HS-27A (cell line): ENCODE measurements at regions not wholly inside any gene's neighbourhood (a gene's known extent, or its start where the extent isn't known, plus 50 kb on each side); places are given as distances from the start of the nearest gene placed in this dataset.

Experiments
- DNase-seq: peaks from one replicate; pipeline ENCODE4 v3.0.0-alpha.2; 2012; ENCODE audit warnings: low read depth, missing footprints

- no peak for DNase-seq
Measured at GRCh38 chr1:187236676-187237075, 407.9 kb downstream of the PLA2G4A start.

GRCh38 chr1:187237542-187237941, 408.8 kb downstream of the PLA2G4A start:
- DNase-seq, result peak; percentile 24

DNA sequence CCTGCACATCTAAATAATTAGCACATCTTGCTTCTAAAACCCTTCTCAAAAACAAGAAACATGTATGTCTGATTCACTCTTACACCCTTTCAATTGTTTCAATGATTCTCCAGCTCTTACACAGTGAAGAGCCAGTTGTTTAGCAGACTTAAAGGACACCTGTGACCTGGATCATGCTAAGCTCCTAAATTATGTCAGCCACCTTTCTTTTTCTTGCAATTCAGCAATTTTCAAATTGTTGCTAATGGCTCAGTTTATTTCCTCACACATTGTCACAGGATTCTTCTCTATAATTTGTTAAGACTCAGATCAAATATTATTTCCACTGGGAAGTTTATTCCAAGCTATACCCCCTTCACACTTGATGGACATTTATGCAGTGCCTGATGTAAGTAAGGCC, 413.2 kb downstream of the PLA2G4A start:
- no peak for DNase-seq

GRCh38 chr1:187244623-187245022, 415.9 kb downstream of the PLA2G4A start:
- no peak for DNase-seq

GRCh38 chr1:187245201-187245600, 416.5 kb downstream of the PLA2G4A start:
- no peak for DNase-seq

GRCh38 chr1:187249196-187249595, 420.4 kb downstream of the PLA2G4A start:
- DNase-seq, result no peak

GRCh38 chr1:187252923-187253322, 424.2 kb downstream of the PLA2G4A start:
- no peak for DNase-seq

DNA sequence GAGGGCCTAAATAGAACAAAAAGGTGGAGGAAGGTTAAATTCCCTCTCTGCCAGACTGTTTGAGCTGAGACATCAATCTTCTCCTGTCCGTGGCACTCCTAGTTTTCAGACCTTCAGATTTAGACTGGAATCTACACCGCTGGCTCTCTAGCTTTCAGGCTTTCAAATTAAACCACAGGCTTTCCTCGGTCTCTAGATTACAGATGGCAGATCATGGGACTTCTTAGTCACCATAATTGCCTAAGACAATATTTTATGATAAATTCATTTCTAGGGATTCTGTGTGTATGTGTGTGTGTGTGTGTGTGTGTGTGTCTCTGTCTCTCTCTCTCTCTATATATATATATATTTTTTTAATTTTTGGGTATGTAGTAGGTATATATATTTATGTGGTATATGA, 428.7 kb downstream of the PLA2G4A start:
- DNase-seq, result no peak

GRCh38 chr1:187261637-187262036, 432.9 kb downstream of the PLA2G4A start:
- no peak for DNase-seq

GRCh38 chr1:187262731-187263130, 434.0 kb downstream of the PLA2G4A start:
- DNase-seq, result no peak

DNA sequence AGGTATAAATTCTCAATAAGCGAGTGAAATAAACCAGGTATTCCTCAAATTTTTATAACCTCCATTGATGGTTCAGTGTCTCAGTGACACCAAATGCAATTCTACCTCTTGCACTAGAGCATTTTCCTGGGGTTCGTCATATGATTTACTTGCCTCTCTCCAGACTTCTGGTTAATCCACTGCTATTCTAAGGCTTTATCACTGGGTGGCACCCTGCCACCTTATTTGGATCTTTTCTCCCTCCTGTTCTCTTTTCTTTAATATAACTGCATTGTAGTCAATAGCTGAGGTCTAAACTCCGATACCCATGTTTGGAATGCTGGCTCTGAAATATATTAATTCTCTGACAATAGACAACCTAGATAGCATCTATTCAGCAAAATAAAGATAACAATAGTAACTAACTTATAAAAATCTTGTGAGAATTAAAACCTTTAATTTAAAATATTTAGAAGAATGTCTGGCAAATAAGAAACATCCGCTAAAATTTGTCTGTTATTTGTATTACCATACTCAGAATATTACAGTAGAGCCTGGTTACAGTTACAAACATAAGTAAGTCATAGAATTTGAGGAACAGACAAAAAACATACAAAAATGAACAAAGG, 436.4 kb downstream of the PLA2G4A start:
- DNase-seq, result peak; percentile 17

- DNase-seq, result no peak
Measured at GRCh38 chr1:187266051-187266450, 437.3 kb downstream of the PLA2G4A start.

- peak; percentile 8 for DNase-seq
Measured at GRCh38 chr1:187267827-187268226, 439.1 kb downstream of the PLA2G4A start.

DNA sequence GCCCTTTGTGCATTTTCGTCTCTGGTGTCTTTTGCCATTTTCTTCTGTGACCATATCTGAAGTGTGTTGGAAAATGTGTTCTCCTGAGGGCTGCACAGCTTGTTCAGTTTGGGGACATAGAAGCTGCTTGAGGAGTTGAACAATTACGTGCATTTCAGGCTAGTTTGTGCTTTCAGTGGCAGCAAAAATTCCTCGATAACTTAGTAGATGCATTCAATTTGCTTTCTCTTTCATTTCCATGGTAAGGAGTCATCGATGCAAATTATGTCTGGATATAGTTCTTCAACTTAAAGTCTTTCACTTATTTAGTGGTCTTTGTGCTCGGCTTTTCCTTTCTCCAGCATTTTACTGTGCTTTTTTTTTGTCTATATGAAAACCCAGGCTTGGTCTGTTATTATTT, 441.5 kb downstream of the PLA2G4A start:
- DNase-seq, result no peak

DNA sequence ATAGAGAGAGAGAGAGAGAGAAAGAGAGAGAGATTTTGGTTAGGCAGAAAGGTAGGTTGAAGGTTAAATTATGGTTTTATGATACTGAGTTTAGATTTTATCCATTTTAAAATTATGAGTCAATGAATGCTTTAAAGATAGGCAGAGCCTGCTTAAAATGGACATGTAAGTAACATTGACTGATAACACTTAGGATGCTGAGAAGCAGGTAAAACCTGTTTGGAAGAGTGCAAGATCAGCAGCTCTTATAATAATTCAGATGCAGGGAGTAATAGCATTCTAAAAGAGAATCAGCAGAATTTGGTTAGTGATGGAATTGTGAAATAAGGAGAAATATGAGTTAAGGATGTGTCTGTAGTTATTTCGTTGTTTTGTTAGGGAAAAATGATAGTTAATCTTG, 446.6 kb downstream of the PLA2G4A start:
- no peak for DNase-seq

- no peak for DNase-seq
Measured at GRCh38 chr1:187275985-187276575, 447.3 kb downstream of the PLA2G4A start.

DNA sequence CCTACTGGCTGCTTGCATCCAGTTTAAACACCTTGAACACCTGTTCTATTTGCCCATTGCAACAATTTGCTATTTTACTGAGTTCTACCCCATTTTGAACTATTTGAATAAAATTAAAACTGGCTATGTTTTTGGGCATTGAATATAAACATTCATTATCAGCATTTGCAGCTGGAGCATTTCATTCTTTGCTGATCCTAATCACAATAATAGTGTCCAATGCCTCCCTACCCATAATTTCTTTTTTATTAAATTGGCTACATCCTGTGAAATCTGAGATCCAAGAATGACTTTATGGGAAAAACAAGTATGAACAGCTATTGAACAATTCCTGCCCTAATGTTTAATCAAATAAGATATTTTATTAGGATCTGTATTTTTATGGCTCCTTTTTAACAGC, 447.9 kb downstream of the PLA2G4A start:
- DNase-seq, result no peak

GRCh38 chr1:187280031-187280430, 451.3 kb downstream of the PLA2G4A start:
- DNase-seq, result no peak

- DNase-seq, result no peak
Measured at GRCh38 chr1:187281085-187281484, 452.3 kb downstream of the PLA2G4A start.

DNA sequence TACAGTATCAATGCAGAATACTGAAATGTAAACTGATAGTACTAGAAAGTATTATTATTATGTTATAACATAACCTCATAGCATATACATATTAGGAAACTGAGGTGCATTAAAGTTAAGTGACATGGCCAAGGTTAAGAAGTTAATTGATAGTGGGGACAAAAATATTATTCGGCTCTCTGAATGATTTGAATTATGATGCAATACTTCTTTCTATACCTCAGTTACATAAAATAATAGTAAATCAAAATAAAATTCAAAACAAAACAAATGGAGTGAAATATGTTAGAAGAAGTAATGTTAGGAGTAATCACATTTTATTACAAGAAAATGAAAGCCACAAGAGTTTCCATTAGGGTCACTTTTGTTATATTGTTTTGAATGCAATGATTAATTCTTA, 455.2 kb downstream of the PLA2G4A start:
- no peak for DNase-seq

GRCh38 chr1:187294421-187295201, 465.9 kb downstream of the PLA2G4A start:
- DNase-seq, result no peak

DNA sequence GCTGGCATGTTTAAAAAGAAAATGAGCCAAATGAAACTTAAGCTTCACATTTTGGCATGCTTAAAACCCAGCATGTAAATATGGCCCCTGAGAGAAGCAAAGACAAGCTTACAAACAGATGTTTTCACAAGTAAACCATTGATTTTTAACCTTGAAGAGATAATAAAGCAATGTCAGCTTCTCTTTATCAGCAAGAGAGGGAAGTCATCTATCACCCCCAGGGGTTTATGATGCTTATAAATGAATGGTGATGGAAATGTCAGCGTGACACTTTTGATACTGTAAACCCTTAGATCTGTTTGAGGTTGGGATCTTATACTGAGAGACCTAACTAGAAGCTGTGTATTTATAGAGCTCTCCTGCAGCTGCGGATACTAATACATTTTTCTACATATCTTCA, 471.3 kb downstream of the PLA2G4A start:
- no peak for DNase-seq

- no peak for DNase-seq
Measured at GRCh38 chr1:187306710-187307415, 478.1 kb downstream of the PLA2G4A start.
